GM18520 (cell line): ENCODE measurements at regions not wholly inside any gene's neighbourhood (a gene's known extent, or its start where the extent isn't known, plus 50 kb on each side); places are given as distances from the start of the nearest gene placed in this dataset.
"Not testable (repeated sequence)": the region's sequence is repeated elsewhere in the genome, so short reads cannot be mapped to it uniquely, and the experiment has no call there.

ENCODE experiments used
- ATAC-seq: cut with Tn5 transposase; IDR thresholded peaks from one replicate; pipeline ENCODE4 v1.9.1; 2021; ENCODE audit not compliant: unreplicated experiment

DNA sequence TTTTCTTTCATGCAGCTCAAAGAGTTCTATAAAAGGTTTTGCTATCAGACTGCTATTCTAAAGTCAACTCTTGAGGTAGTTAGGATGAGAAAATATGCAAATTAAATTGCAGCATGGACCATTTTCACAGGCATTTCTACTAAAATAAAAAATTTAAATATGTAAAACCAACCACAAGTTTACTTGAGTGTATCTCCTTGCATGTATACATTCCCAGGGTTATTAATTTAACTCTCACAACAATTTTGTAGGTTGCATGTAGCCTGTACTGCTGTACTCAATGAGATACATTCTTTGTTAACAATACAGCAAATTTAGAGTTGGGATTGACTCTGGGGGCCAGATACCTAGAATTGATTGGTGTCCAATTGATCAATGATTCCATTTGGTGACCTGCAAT lies 265.8 kb downstream of the MED10 start:
- ATAC-seq, result no peak

DNA sequence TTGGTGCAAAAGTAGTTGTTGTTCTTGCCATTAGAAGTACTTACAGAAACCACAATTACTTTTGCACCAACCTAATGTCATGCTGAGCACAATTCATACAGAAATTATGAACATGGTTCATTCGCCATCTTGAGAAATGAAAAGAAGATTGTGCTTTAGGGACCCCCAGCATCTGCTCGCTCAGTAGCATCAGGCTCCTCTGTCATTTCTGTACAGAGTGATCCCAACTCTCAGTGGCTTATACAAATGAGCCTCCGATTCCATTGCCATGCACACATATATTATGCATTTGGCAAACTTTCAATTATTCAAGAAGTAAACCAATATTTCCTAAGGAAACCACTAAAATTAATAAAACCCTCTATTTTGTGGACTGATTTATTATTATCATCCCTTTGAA lies 266.2 kb downstream of the MED10 start:
- no peak for ATAC-seq

DNA sequence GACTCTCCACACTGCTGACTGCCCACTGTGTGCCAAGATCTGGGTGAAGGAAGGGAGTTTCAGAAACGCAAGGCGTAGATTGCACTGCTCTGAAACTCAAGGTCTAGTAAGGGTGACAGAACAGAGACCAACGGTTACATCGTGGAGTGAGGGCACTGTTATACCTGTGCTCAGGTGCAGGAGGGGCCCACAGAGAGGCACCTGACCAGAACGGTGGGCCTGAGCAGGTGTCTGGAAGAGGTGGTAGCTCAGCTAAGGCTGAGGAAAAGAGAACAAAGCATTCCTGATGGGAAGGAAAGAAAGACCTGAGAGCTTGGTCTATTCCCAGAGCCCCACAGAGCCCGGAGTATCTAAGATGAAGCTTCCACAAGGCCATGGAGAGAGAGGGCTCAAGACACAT lies 267.2 kb downstream of the MED10 start:
- no peak for ATAC-seq

DNA sequence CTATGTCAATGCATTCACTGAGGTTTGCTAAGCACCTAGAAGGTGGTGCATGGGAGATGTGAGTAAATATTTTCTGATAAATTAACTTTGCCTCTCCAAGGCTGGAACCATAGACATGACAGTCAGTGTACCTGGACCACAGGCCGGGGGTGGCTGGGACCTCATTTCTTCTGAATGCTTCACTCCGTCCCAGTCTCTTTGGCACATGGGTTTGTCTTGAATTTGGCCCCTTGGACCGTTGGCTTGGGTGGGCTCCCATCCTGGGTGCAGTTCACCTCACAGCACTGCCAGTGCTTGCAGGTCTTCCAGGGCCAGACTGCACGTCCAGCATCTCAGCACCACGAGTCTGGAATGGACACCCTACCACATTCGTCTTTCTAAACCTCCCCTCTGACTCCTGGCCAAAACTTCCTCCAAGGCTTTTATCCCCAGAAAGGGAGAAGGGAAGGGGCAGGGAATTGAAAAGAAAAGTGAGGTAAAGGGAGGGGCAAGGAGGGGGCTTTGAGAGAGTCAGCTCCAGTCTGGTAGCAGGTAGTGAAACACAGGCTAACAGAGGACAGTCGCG lies 267.8 kb downstream of the MED10 start:
- no peak for ATAC-seq

DNA sequence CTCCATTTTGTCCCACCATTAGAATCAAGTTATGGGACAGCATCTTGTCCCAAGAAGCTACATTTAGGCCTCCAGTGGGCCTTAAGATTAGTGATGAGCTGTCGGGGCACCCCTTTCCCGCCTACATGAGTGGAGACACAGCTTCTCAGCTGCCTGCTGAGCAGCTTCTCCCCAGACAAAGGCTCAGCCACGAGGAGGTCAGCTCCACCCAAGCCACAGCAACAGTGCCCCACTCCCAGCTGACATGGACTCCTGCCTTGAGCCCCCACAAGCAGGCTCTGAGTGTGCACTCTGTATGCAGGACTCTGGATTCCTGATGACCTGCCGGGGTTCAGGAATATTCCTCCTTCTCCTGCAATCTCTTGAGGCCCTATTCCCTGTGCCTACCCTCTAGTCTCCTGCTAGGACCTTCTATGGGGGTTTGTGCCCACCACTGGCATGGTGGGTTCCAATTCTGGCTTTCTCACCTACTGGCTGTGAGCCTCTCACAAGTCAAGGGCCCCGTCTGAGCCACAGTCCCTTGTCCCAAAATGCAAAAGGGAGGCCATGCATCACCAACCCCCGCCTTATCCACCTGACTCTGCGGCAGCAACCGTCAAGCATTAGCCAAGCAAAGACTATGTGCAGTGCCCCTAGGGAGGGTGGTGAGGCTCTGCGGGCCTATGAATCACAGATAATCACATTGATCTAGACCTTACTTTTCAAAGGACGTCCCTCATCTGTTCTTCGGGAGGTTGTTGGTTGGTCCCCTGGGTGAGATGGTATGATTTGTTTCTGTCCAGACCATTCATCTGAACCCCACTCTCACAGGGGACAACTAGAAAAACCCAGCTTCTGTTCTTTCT lies 269.1 kb downstream of the MED10 start:
- no peak for ATAC-seq

DNA sequence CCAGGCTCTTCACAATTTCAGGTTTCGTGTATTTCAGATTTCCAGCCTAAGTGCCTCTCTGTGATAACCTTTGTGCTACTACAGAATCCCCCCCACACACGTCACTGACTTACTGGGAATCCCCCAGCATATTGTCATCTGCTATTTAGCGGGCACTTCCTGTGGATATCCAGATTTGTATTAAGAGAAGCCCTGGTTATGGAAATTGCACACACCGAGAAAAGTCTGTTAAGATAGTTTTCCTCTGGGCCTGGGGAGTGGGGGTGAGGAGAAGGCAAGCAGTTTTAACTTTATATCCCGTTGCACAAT lies 269.9 kb downstream of the MED10 start:
- ATAC-seq, result no peak

DNA sequence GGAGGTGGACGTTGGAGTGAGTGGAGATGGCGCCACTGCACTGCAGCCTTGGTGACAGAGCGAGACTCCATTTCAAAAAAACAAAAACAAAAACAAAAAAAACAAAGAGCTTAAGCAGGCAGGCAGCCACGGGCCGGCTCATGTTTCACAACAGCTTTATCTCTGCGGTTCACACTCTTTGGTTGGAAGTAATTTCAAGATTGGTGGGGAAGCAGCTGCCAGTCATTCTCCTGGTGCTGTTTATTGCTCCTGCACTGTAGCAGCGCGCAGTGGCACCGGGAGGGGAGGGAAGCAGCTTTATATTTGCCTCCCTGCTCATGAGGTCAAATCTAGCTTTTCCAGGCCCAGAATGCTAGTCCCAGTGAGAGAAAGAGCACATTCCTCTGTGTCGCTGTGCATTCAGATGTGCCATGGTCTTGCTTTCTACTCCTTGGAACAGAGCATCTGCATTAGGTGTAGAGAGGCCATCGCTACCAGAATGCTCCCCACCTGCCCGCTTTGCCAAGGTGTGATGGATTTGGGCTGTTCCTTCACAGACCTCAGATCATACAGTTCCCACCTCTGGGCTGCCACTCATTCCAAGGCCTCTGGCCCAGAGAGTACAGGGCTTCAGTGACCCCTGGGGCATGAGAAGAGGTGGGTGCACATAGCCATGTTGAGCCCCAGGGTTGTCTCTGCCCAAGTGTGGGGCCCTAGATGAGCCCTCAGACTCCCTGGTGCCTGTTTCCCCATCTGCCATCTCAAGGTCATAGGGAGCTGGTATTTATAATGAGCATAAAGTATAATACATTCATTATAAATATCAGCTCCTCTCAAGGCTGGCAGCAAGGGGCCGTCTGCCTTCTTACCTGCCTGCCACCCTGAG lies 270.4 kb downstream of the MED10 start:
- ATAC-seq, result no peak

DNA sequence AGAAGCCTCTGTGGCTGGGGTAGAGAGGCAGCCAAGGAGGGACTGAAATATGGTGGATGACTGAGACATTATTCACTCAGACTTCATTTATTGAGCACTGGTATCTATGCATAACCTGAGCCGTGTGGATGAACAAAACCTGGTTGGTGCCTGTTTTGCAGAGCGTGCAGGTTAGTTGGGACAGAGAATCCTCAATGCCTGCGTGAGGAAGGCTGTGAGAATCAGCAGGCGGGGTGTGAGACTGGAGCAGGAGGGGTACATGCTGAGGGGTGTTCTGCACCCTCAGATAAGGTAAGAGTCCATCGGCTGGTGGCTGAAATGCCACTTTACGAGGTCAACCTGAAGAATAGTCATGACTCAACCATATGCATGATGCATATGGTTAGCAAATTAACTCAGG lies 271.6 kb downstream of the MED10 start:
- ATAC-seq, result no peak

DNA sequence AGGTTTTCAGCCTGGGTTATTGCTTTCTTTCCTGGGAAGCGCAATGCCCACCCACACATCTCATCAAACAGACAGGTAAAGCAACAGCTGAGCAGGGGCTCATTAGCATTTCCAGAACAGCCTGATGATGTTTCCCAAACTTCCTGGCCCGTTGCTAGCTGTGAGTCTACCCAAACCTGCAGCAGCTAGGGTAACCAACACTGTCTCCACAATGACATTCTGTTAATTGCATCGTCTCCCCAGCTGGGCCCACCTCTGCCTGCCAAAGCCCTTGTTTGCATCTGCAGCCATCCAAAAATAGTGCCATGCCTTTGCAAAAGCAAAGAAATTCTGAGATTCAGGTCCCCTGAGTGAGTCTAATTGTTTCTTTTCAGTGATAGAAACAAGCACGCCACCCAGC lies 273.0 kb downstream of the MED10 start:
- no peak for ATAC-seq

DNA sequence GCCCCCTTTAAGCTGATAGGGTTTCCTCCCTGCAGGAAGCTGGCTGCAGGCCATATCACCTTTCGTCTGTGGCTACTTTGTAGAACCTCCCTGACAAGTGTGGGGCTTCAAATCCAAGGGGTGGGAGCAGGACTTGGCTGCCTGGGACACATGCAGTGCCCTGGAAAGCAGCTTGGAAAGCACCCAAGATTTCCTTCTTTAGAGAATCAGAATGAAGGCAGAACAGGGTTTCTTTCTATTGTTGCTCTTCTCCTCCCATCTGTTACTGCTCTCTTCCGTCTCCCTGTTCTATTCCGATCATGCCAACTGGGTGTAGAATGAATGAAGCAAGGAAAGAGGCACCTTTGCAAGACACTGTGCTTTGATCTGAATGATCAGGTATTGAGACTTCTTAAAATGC lies 282.2 kb downstream of the MED10 start:
- ATAC-seq, result no peak

DNA sequence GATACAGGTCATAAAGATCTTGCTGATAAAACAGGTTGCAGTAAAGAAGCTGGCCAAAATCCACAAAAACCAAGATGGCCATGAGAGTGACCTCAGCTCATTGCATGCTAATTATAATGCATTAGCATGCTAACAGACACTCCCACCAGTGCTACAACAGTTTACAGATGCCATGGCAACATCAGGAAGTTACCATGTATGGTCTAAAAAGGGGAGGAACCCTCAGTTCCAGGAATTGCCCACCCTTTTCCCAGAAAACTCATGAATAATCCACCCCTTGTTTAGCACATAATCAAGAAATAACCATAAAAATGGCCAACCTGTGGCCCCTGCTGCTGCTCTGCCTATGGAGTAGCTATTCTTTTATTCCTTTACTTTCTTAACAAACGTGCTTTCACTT lies 284.2 kb downstream of the MED10 start:
- not testable (repeated sequence) for ATAC-seq

DNA sequence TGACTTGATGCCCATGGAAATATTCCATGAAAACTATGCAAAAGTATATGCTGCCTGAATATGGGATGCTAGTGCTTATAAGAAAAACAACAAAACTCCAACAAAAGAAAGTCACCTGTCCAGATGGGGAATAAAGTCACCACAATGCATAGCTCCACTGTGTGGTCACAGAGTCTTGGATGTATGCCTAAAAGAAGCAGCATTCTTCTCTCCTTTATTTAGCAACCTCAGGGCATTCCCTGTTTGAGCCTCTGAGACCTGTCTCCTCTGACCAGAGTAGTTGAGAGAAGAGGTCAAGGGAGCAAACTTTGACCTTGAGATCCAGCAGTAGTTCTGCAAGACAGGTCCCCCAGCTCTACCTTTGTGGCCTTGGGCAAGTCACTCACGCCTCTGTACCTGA lies 287.5 kb downstream of the MED10 start:
- ATAC-seq, result no peak

DNA sequence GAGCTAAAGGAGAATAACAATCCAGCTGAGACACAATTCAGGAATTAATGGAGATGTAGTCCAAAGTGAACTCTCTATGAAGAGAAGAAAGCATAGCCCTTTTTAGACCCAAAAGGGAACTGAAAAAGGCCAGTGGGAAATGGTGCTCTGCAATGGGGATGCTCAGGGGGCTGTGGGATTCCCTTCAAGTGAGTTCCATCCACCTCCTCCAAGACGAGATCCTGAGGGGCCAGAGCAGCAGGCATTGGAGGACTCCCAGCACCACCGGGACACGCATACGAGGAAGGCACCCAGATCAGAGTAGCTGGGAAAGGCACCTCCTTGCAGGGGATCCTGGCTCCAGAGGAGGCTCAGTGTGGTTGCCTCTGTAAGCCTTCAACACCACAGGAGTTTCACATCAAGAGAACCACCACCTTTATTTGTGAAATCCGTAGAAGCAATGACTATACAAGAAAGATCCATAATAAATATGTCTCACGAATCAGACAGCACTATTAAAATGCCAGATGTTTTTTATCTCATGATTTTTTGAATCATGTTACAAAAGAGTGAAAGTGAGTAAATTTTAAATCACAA lies 288.2 kb downstream of the MED10 start:
- ATAC-seq, result no peak

DNA sequence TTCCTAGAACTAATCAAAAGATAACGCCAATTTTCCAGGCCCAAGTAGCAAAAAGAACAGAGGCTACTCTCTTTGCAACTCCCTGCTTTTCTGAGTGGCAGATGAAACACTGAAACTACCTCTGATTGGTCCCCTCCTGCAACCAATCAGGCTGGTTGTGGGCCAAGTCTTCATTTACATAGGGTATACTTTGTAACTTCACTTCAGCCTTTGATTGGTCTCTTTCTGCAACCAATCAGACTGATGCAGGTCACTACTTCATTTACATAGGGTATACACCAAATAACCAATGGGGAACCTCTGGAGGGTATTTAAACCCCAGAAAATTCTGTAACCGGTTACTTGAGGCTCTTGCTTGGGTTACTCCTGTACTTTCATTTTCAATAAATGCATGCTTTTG lies 289.6 kb downstream of the MED10 start:
- ATAC-seq, result no peak

DNA sequence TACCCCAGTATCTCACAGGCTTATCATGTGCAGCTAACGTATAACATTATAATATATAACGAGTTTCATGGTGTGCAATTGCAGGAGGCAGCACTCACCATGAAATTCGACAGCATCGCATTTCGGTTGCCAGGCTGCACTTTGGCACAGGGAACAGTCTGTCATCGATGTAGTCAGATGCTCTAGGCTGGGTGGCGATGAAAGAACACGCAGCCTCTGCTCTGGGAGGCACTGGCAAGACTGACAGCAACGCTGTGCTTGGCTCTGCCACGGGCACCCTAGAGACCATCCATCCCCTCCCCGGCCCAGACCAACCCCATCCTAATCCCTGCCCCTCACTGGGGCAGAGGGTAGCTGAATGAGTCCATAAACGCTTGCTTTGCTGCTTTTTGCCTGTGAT lies 290.8 kb downstream of the MED10 start:
- no peak for ATAC-seq

DNA sequence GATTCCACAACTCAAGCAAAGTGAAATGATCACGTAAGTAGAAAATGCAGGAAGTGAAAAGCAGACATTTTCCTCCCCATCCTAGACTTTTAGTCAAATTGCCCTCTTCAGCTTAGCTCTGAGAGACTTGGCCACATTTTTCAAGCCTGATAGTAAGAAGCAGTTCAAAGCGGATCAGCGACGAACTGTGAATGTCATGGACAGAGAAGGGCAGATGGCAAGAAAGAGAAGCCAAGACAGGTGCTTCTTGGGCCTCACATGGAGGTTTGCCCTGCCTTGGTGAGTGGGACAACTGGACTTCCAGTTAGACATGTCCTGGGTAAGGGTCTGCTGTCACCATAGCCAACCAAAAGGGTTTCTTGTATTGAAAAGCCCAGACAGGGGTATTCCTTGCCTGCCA lies 291.5 kb downstream of the MED10 start:
- no peak for ATAC-seq

DNA sequence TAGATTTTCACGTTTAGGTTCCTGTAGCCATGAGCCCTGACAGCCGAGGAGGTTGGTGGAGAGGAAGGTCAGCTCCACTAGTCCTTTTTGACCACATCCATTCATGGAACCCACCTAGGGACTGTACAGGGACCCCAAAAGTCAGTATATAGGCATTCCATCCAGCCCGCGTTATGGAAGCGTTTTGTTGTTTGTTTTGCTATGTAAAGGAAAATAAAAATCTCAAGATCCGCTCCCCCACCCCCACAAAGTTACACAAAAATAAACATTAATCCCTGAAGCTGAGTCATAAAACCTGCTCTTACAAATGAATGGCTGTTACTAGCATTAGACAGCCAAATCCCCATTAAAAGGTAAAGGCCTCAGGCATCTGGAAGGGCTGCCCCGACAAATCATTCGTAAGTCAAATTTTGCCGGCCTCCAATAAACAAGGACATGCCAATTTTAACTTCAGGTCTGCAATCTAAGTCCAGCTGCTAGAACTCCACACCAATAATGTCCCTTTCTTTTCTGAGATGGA lies 292.9 kb downstream of the MED10 start:
- ATAC-seq, result no peak

DNA sequence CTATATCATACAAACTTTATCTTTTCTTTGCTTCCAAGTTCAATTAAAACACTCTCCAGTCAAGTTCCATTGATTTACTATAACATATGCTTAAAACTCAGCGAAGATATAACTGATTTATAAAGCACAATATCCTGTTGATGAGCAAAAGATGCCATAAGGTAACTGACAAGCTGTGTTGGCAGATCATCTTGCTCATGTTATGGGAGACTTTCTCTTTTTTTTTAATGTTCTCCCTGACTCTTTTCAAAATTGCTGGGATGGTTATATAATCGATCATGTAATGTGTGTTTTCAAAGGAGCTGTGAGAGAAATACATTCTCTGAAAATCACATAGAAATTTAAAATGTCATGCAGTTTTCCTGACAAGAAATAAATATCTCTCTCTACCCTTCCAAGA lies 293.5 kb downstream of the MED10 start:
- no peak for ATAC-seq

DNA sequence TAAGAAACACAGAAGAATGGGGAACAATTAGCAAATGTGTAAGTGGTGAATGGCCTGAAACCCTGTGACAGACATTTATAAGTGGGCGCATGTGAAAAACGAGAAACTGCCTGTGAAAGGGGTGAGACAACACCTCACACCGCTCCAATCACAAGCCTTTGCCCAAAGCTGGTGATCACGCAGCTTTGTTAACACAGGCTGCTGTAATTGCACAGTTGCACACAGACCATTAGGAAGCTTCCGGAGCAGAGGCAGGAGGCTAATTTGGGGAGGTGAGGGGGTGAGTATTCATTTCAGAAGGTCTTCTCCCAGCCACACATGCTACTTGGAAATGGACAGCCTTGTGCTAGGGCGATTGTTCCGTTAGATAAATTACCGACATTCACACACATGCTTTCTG lies 294.0 kb downstream of the MED10 start:
- no peak for ATAC-seq

DNA sequence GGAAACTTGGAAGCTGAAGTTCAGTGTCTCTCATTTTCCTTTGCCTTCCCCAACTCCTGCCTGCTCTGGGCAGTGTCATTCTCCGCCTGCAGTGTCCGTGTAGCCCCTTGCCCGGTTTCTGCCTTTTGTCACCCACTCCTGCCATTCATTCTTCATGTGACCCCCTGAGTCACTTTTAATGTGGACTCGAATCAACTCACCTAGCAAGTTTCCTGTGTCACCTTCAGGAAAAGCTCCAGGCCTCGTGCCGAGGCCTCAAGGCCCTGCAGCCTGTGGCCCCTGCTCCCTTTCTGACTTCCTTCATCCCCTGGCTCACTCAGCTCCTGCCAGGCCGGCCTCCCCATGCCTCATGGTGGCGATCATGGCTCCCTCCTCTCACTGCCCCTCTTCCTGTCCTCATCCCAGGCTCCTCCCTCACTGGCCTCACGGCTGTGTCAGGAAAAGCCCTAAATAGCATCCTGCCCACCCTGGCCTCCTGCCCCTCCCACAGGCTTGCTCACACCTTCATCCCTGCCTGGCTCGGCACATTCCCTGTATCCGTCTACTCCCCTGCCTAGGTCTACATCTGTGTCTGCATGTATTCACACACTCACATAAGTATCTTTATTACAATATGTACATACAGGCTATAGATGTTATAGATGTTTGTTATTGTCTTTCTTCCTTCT lies 294.9 kb downstream of the MED10 start:
- ATAC-seq, result no peak

DNA sequence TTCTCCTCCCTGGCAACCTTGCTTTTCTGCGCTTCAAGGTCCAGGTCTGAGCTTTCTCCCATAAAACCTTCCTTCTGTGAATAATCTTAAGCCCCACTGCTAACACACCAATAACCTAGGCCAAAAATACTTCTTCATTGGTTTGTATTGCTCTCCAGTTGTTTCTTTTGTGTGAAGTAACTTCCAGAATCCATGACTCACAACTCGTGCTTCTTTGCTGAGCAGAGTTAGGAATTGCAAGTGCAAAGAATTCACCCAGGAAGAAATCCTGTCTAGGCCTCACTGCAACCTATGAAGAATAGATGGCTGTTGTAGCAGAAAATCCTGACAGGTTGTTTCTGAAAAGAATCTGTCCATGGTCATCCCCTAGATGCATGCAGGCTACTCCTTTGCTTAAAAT lies 295.7 kb downstream of the MED10 start:
- no peak for ATAC-seq
